D721Med (cell line): ENCODE measurements at regions not wholly inside any gene's neighbourhood (a gene's known extent, or its start where the extent isn't known, plus 50 kb on each side); places are given as distances from the start of the nearest gene placed in this dataset.

ENCODE experiments used
- DNase-seq: peaks from one replicate; pipeline ENCODE4 v3.0.0; 2011; ENCODE audit warnings: low spot score; ENCODE audit not compliant: insufficient read length
- FAIRE-seq: peaks from 2 replicates; lab custom pipeline; 2011; peaks lifted over from hg19 to GRCh38; lab: Jason Lieb, UNC
- CTCF ChIP-seq: IDR thresholded peaks from 2 replicates; pipeline ENCODE4 v1.5.1; 2012; ENCODE audit warnings: mild to moderate bottlenecking, control low read depth; ENCODE audit not compliant: insufficient read depth; ENCODE audit errors: missing control alignments

GRCh38 chr5:6142353-6142752 is 236.0 kb downstream of the MED10 start:
- TF ChIP-seq CTCF, result no peak
- DNase-seq, result no peak
- FAIRE-seq, result no peak

DNA sequence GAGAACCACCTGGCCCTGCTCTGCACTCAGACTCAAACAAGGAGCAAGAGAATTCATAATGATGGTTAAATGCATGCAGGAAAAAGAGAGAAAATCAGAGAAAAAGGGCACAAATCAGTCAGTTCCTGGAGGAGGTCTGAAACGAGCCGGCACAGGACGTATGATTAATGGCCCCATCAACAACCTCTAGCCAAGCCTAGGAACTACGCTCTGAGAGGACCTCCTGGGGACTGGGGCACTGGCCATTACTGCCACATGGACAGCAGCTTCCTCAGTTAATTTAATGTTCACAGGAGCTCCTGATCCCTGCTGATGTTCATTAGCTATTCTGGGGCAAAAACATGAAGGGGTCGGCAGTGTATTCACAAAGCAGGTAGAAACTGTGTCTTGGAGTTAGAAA is 238.1 kb downstream of the MED10 start:
- DNase-seq (no peak), FAIRE-seq (no peak)
- no peak for TF ChIP-seq CTCF

DNA sequence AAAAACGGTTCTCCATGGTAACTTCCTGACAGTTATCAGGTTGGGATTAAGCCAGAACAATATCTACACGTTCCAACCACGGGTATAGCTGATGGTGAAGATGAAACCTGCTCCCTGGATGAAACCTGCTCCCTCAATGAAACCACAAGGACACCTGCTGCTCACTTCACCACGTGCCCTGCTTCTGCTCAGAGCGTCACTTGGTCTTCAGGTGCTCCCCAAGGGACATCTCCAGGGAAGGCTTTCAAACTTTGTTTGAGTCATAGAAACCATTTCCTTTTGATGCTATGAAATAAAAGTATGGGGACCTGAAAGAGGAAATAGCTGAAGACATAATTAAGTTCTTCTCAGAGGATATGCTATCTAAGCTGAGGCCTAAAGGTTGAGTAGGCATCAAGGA is 242.4 kb downstream of the MED10 start:
- no peak for FAIRE-seq

GRCh38 chr5:6134281-6134680 is 244.1 kb downstream of the MED10 start:
- DNase-seq, result no peak
- TF ChIP-seq CTCF, result no peak
- FAIRE-seq, result no peak

More for the DNA sequence above, 242.4 kb downstream of the MED10 start:
- TF ChIP-seq CTCF, result no peak
- DNase-seq, result no peak

- no peak for DNase-seq
- TF ChIP-seq CTCF, result no peak
- no peak for FAIRE-seq
Observed at GRCh38 chr5:6125781-6126180, 252.6 kb downstream of the MED10 start.

GRCh38 chr5:6118691-6119090 is 259.7 kb downstream of the MED10 start:
- FAIRE-seq (no peak), DNase-seq (no peak)
- no peak for TF ChIP-seq CTCF

DNA sequence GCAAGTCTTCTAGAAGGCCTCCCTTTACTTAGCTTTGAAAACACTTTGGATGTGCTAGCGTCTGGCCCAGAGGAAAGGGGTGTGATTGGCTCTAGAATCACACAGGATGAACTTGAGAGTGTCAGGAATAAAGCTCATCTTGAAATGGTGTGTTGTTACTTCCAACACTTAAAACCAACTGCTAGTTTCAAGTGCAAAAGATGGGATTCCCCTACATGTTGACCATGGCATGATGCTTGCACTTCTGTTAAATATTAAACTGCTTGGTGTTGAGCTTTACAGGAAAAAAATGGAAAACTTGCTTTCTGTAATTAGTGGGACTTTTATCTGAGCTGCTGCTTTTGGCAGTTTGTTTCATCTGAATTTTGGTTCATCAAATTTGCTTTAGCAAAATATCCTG is 261.1 kb downstream of the MED10 start:
- no peak for FAIRE-seq
- no peak for DNase-seq
- no peak for TF ChIP-seq CTCF
